Lower leg skin (tissue), 3 donors: ENCODE measurements at regions not wholly inside any gene's neighbourhood (a gene's known extent, or its start where the extent isn't known, plus 50 kb on each side); places are given as distances from the start of the nearest gene placed in this dataset.

Experiments
- CTCF ChIP-seq, 3 donors: fragments of 450-650 bp; IDR thresholded peaks; one replicate each; pipeline ENCODE4 v1.5.1; 2016; ENCODE audit warnings: antibody characterized with exemption in 3 of 3, mild to moderate bottlenecking in 3 of 3, moderate library complexity in 2 of 3
- POLR2A ChIP-seq, 2 donors: fragments of 450-650 bp; IDR thresholded peaks; one replicate each; pipeline ENCODE4 v1.6.1; 2016 to 2017; ENCODE audit warnings: antibody characterized with exemption in 2 of 2, mild to moderate bottlenecking in 1 of 2, moderate library complexity in 1 of 2

- TF ChIP-seq CTCF (IDR thresholded peaks at IDR 0.05) (no peak), POLR2A (IDR thresholded peaks at IDR 0.05) (no peak)
Observed at GRCh38 chr3:163056874-163057497, 1560.4 kb downstream of the OTOL1 start.
